Esophagus squamous epithelium (tissue), 4 donors: ENCODE measurements at regions not wholly inside any gene's neighbourhood (a gene's known extent, or its start where the extent isn't known, plus 50 kb on each side); places are given as distances from the start of the nearest gene placed in this dataset.

Experiments
- POLR2A ChIP-seq, 4 donors: fragments of 450-650 bp; IDR thresholded peaks; one replicate each; pipeline ENCODE4 v1.6.1; 2017; ENCODE audit warnings: antibody characterized with exemption in 4 of 4, mild to moderate bottlenecking in 4 of 4, moderate library complexity in 3 of 4
- TF ChIP-seq, protein P1 (sequence below), 6 experiments: fragments of 450-650 bp in 4 of 6; fragments of 200-600 bp in 2 of 6; sonication (generic) in 2 of 6; IDR thresholded peaks; one replicate each; pipeline ENCODE4 v1.5.1; 2016 to 2019; ENCODE audit warnings: antibody characterized with exemption in 6 of 6, mild to moderate bottlenecking in 4 of 6, moderate library complexity in 4 of 6

DNA sequence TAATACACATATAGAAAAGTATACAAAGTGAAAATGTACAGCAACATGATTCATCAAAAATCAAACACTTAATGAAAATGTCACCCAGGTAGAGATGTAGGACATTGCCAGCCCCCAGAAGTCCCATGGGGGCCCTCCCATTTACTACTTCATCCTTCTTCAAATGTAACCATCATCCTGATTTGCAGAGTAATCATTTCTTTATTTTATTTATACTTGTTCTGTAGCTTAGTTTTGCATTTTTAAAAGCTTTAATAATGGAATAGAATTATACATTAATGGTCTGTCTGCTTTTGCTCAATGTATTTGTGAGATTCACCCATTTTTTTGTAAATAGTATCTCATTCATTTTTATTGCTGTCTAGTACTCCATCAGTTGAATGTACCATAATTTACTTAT is 96.8 kb upstream of the CD55 start:
- TF ChIP-seq, protein P1, sequence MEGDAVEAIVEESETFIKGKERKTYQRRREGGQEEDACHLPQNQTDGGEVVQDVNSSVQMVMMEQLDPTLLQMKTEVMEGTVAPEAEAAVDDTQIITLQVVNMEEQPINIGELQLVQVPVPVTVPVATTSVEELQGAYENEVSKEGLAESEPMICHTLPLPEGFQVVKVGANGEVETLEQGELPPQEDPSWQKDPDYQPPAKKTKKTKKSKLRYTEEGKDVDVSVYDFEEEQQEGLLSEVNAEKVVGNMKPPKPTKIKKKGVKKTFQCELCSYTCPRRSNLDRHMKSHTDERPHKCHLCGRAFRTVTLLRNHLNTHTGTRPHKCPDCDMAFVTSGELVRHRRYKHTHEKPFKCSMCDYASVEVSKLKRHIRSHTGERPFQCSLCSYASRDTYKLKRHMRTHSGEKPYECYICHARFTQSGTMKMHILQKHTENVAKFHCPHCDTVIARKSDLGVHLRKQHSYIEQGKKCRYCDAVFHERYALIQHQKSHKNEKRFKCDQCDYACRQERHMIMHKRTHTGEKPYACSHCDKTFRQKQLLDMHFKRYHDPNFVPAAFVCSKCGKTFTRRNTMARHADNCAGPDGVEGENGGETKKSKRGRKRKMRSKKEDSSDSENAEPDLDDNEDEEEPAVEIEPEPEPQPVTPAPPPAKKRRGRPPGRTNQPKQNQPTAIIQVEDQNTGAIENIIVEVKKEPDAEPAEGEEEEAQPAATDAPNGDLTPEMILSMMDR (IDR thresholded peaks at IDR 0.05): no peak
- no peak for TF ChIP-seq POLR2A (IDR thresholded peaks at IDR 0.05)
